Nephron (organoid): ENCODE measurements at regions not wholly inside any gene's neighbourhood (a gene's known extent, or its start where the extent isn't known, plus 50 kb on each side); places are given as distances from the start of the nearest gene placed in this dataset.

Source experiments
- H3K27ac Mint-ChIP-seq, 3 experiments: 2 replicates each; pipeline ENCODE4 v1.8.0; 2020; ENCODE audit warnings: mixed read lengths in 3 of 3, mild to moderate bottlenecking in 2 of 3, moderate library complexity in 1 of 3
- H3K27me3 Mint-ChIP-seq: 2 replicates; pipeline ENCODE4 v1.8.0; 2021; ENCODE audit warnings: low read depth, mild to moderate bottlenecking, moderate library complexity, mixed read lengths
- H3K36me3 Mint-ChIP-seq: 2 replicates; pipeline ENCODE4 v1.8.0; 2020; ENCODE audit warnings: low read depth, mixed read lengths
- H3K4me1 Mint-ChIP-seq: 2 replicates; pipeline ENCODE4 v1.8.0; 2020; ENCODE audit warnings: mixed read lengths
- H3K4me3 Mint-ChIP-seq, 3 experiments: 2 replicates each; pipeline ENCODE4 v1.8.0; 2020; ENCODE audit warnings: mild to moderate bottlenecking in 3 of 3, mixed read lengths in 3 of 3, moderate library complexity in 2 of 3
- H3K9me3 Mint-ChIP-seq: 2 replicates; pipeline ENCODE4 v1.8.0; 2020; ENCODE audit warnings: mixed read lengths
- TF ChIP-seq, protein P1 (sequence below), 3 experiments: fragments of 200-600 bp; sonication (generic); IDR thresholded peaks; one replicate each; pipeline ENCODE4 v1.5.0; 2021; ENCODE audit warnings: antibody characterized with exemption in 3 of 3; ENCODE audit not compliant: unreplicated experiment in 3 of 3

GRCh38 chr7:35991511-35992232 lies 161.4 kb upstream of the EEPD1 start:
- Mint-ChIP-seq H3K36me3 (no peaks in the 10 kb centered on the region), H3K27ac (no peak overlapping the region), H3K4me3 (no peak overlapping the region), H3K27me3 (no peaks in the 10 kb centered on the region), H3K9me3 (no peaks in the 10 kb centered on the region), H3K4me1 (peaks cover 24% of the 10 kb centered on the region)
- TF ChIP-seq, protein P1, sequence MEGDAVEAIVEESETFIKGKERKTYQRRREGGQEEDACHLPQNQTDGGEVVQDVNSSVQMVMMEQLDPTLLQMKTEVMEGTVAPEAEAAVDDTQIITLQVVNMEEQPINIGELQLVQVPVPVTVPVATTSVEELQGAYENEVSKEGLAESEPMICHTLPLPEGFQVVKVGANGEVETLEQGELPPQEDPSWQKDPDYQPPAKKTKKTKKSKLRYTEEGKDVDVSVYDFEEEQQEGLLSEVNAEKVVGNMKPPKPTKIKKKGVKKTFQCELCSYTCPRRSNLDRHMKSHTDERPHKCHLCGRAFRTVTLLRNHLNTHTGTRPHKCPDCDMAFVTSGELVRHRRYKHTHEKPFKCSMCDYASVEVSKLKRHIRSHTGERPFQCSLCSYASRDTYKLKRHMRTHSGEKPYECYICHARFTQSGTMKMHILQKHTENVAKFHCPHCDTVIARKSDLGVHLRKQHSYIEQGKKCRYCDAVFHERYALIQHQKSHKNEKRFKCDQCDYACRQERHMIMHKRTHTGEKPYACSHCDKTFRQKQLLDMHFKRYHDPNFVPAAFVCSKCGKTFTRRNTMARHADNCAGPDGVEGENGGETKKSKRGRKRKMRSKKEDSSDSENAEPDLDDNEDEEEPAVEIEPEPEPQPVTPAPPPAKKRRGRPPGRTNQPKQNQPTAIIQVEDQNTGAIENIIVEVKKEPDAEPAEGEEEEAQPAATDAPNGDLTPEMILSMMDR (IDR thresholded peaks at IDR 0.05; ENCODE audit: unreplicated experiment in 3 of 3): no peak

GRCh38 chr7:35992436-35992835 lies 160.6 kb upstream of the EEPD1 start:
- Mint-ChIP-seq H3K27ac (no peak overlapping the region), H3K4me3 (no peak overlapping the region), H3K36me3 (no peaks in the 10 kb centered on the region), H3K4me1 (peaks cover 20% of the 10 kb centered on the region), H3K27me3 (no peaks in the 10 kb centered on the region), H3K9me3 (no peaks in the 10 kb centered on the region)
- TF ChIP-seq, protein P1 (IDR thresholded peaks at IDR 0.05; ENCODE audit: unreplicated experiment in 3 of 3): no peak

DNA sequence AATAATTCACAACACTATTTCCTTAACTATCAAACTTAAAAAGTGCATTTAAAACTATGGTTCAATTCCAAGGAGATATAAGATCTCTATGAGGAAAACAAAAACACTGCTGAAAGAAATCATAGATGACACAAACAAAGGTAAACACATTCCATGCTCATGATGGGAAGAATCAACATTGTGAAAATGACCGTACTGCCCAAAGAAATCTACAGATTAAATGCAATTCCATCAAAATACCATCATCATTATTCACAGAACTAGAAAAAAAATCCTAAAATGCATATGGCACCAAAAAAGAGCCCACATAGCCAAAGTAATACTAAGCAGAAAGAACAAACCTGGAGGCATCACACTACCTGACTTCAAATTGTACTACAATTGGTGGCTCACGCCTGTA lies 159.9 kb upstream of the EEPD1 start:
- H3K36me3 Mint-ChIP-seq: no peaks in the 10 kb centered on the region
- H3K27ac Mint-ChIP-seq: no peak overlapping the region
- H3K4me3 Mint-ChIP-seq: no peak overlapping the region
- no peaks in the 10 kb centered on the region for H3K9me3 Mint-ChIP-seq
- TF ChIP-seq, protein P1 (IDR thresholded peaks at IDR 0.05; ENCODE audit: unreplicated experiment in 3 of 3): no peak
- H3K27me3 Mint-ChIP-seq: no peaks in the 10 kb centered on the region
- peaks cover 16% of the 10 kb centered on the region for H3K4me1 Mint-ChIP-seq

DNA sequence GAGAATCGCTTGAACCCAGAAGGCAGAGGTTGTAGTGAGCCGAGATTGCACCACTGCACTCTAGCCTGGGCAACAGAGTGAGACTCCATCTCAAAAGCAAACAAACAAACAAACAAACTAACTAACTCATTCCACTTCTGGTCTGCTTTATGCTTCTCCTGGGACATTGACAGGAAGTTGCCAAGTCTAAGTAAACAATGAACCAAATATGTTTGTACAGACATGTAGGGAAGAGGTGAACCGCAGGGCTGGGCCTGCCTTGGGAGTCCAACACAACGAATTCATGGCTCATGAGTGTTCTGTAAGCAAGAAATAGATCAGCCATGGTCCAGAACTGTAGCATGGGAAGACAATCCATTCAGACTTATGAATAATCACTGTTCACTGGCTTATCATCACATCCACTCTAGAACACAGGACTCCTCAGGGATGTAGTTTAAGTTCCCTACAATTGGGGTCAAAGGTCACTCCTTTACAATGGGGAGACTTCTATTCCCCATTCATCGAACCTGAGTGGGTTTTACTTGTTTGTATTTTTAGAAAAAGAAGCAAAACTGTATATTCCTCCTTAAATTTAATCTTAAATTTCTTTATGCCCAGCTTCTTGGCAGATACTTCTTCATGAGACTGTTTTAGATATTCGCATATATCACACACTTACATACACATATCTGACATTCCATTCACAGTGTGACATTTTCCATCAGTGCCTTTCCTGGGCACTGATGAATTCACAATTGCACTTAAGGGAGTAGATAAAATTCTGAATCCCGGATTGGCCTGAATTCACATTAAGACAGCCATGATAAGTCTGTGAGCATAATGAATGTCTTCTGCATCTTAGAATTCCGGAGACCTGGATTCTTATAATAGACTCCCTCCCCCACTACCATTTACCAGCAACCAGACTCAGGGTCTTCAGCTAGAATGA lies 159.1 kb upstream of the EEPD1 start:
- Mint-ChIP-seq H3K27me3 (no peaks in the 10 kb centered on the region), H3K4me1 (peaks cover 7% of the 10 kb centered on the region), H3K36me3 (no peaks in the 10 kb centered on the region), H3K9me3 (no peaks in the 10 kb centered on the region), H3K27ac (no peak overlapping the region), H3K4me3 (no peak overlapping the region)
- TF ChIP-seq, protein P1 (IDR thresholded peaks at IDR 0.05; ENCODE audit: unreplicated experiment in 3 of 3): no peak

- no peaks in the 10 kb centered on the region for H3K36me3 Mint-ChIP-seq
- H3K9me3 Mint-ChIP-seq: no peaks in the 10 kb centered on the region
- H3K4me1 Mint-ChIP-seq: no peaks in the 10 kb centered on the region
- H3K27me3 Mint-ChIP-seq: no peaks in the 10 kb centered on the region
- TF ChIP-seq, protein P1 (IDR thresholded peaks at IDR 0.05; ENCODE audit: unreplicated experiment in 3 of 3): no peak
- H3K4me3 Mint-ChIP-seq: no peak overlapping the region
- H3K27ac Mint-ChIP-seq: no peak overlapping the region
Observed at GRCh38 chr7:35995334-35995733, 157.7 kb upstream of the EEPD1 start.
